ENCODE measurements at regions not wholly inside any gene's neighbourhood (a gene's known extent, or its start where the extent isn't known, plus 50 kb on each side); places are given as distances from the start of the nearest gene placed in this dataset.

DNA sequence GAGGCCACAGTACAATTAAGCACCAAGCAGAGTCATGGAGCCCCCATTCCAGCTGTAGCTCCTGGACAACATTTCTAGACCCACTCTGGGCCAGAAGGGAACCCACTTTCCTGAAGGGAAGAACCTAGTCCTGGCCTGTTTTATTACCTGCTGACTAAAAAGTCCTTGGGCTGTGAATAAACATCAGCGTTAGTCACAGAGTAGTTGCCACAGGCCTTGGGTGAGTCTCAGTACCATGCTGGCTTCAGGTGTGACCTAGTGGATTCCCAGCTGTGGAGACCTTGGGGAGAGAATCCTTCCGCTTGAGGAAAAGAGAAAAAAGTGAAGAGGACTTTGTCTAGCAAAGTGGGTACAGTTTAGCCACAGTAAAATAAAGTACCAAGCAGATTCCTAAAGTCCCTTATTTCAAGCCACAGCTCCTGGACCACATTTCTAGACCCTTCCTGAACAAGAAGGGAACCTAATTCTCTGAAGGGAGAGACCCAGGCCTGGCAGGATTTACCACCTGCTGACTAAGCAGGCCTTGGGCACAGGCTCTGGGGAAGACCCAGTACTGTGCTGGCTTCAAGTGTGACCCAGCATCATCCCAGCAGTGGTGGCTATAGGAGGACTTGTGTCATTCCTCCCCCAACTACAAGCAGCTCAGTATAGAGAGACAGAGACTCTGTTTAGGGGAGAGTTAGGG, 118.3 kb upstream of the KCNH8 start:
- TF ChIP-seq POLR2A (IDR thresholded peaks at IDR 0.05; ENCODE audit: low read depth, low read length), result no peak
- no peak for TF ChIP-seq POLR2AphosphoS5 (IDR thresholded peaks at IDR 0.05; ENCODE audit: low read depth, low read length)

All from GM12892 (cell line).